MCF 10A (cell line): ENCODE measurements at regions not wholly inside any gene's neighbourhood (a gene's known extent, or its start where the extent isn't known, plus 50 kb on each side); places are given as distances from the start of the nearest gene placed in this dataset.
"Not testable (repeated sequence)": the region's sequence is repeated elsewhere in the genome, so short reads cannot be mapped to it uniquely, and the experiment has no call there.

Experiments
- BruUV-seq: library from RNA; stranded (reverse); fragments of 400-500 nt; replicated peaks from 2 replicates; lab custom pipeline; 2021; lab: Mats Ljungman, UMichigan
- CTCF ChIA-PET: fragments of 300-600 bp; sonication (Branson Sonifier 250); formaldehyde crosslinking; extraction: SDS; loops from one replicate; lab custom pipeline; 2021; ENCODE audit warnings: antibody characterized with exemption, inconsistent platforms; lab: Yijun Ruan, JAX
- POLR2A ChIA-PET: fragments of 300-600, 350-650 bp; sonication (Branson Sonifier 250); formaldehyde crosslinking; extraction: SDS; loops from one replicate; lab custom pipeline; 2020; ENCODE audit warnings: antibody characterized with exemption, inconsistent platforms; lab: Yijun Ruan, JAX
- DNase-seq: peaks from one replicate; pipeline ENCODE4 v3.0.0-alpha.2; 2018; ENCODE audit not compliant: unreplicated experiment
- H3K27ac Mint-ChIP-seq: one replicate; pipeline ENCODE4 v1.8.0; 2022; ENCODE audit warnings: mild to moderate bottlenecking, low read depth, mixed read lengths; ENCODE audit not compliant: unreplicated experiment
- H3K27me3 Mint-ChIP-seq: one replicate; pipeline ENCODE4 v1.8.0; 2022; ENCODE audit warnings: mixed read lengths; ENCODE audit not compliant: insufficient read depth, unreplicated experiment
- H3K36me3 Mint-ChIP-seq: one replicate; pipeline ENCODE4 v1.8.0; 2022; ENCODE audit warnings: mild to moderate bottlenecking, moderate library complexity, mixed read lengths; ENCODE audit not compliant: insufficient read depth, unreplicated experiment
- H3K4me1 Mint-ChIP-seq: one replicate; pipeline ENCODE4 v1.8.0; 2022; ENCODE audit warnings: mixed read lengths; ENCODE audit not compliant: insufficient read depth, unreplicated experiment
- H3K4me3 Mint-ChIP-seq: one replicate; pipeline ENCODE4 v1.8.0; 2022; ENCODE audit warnings: mild to moderate bottlenecking, moderate library complexity, mixed read lengths; ENCODE audit not compliant: unreplicated experiment
- H3K9me3 Mint-ChIP-seq: one replicate; pipeline ENCODE4 v1.8.0; 2022; ENCODE audit warnings: mixed read lengths; ENCODE audit not compliant: unreplicated experiment
- CTCF ChIP-seq: fragments of 200-600 bp; IDR thresholded peaks from one replicate; pipeline ENCODE4 v1.8.0; 2022; ENCODE audit warnings: antibody characterized with exemption, mild to moderate bottlenecking; ENCODE audit not compliant: unreplicated experiment
- intact Hi-C: fragments of 100-400 bp; cut with micrococcal nuclease; formaldehyde crosslinking; loops from 2 replicates; pipeline ENCODE4 v1.14.1; 2022

- no peak for TF ChIP-seq CTCF
- H3K4me1 Mint-ChIP-seq, result no peaks in the 10 kb centered on the region
- POLR2A ChIA-PET, result no interaction called here
- CTCF ChIA-PET, result interaction anchor here (1.2 to 1.7 kb wide), 2 partner anchors 9 to 441 kb away, joined by 3 to 6 read pairs; no protein-coding TSS in a partner anchor
- BruUV-seq, result no TSS peak
- intact Hi-C loops, result no loop called here
- H3K27me3 Mint-ChIP-seq, result peaks cover 30% of the 10 kb centered on the region
- H3K9me3 Mint-ChIP-seq, result no peaks in the 10 kb centered on the region
- no peak overlapping the region for H3K27ac Mint-ChIP-seq
- H3K36me3 Mint-ChIP-seq, result no peaks in the 10 kb centered on the region
- DNase-seq, result peak; percentile 20
- H3K4me3 Mint-ChIP-seq, result no peak overlapping the region
These were observed 211.8 kb upstream of the FOXK1 start for GRCh38 chr7:4470246-4470645.

- Mint-ChIP-seq H3K4me1 (no peaks in the 10 kb centered on the region), H3K9me3 (no peaks in the 10 kb centered on the region), H3K36me3 (no peaks in the 10 kb centered on the region), H3K4me3 (no peak overlapping the region), H3K27me3 (peaks cover 29% of the 10 kb centered on the region), H3K27ac (no peak overlapping the region)
- ChIA-PET CTCF (no interaction called here), POLR2A (interaction anchor here (0.7 kb wide), 1 partner anchor 17 kb away, joined by 3 read pairs; no protein-coding TSS in a partner anchor)
- no TSS peak for BruUV-seq
- no peak for DNase-seq
- intact Hi-C loops, result no loop called here
- no peak for TF ChIP-seq CTCF
These were observed 209.4 kb upstream of the FOXK1 start for GRCh38 chr7:4472728-4473127.

GRCh38 chr7:4479367-4480039, 202.6 kb upstream of the FOXK1 start:
- H3K9me3 Mint-ChIP-seq, result peaks cover 12% of the 10 kb centered on the region
- intact Hi-C loops, result loop anchor here (1.0 to 5.0 kb wide), 5 partner anchors 153 to 1172 kb away; no protein-coding TSS in a partner anchor
- no peak overlapping the region for H3K4me3 Mint-ChIP-seq

GRCh38 chr7:4480131-4480530, 202.0 kb upstream of the FOXK1 start:
- Mint-ChIP-seq H3K9me3 (peaks cover 17% of the 10 kb centered on the region), H3K27me3 (peaks cover 16% of the 10 kb centered on the region)
- DNase-seq, H3K4me1 Mint-ChIP-seq, POLR2A ChIA-PET, H3K27ac Mint-ChIP-seq, H3K36me3 Mint-ChIP-seq, H3K4me3 Mint-ChIP-seq, BruUV-seq: not testable (repeated sequence)
- intact Hi-C loops, result loop anchor here (2.0 kb wide), 1 partner anchor 153 kb away; no protein-coding TSS in a partner anchor
- CTCF ChIA-PET, result interaction anchor here (0.6 to 1.9 kb wide), 13 partner anchors 10 to 1616 kb away, joined by 3 to 19 read pairs (median 4); no protein-coding TSS in a partner anchor

More at GRCh38 chr7:4479367-4480039, 202.6 kb upstream of the FOXK1 start:
- no peak overlapping the region for H3K27ac Mint-ChIP-seq
- POLR2A ChIA-PET, result no interaction called here
- no TSS peak for BruUV-seq
- DNase-seq, result peak; percentile 72
- no peaks in the 10 kb centered on the region for H3K36me3 Mint-ChIP-seq
- peaks cover 16% of the 10 kb centered on the region for H3K27me3 Mint-ChIP-seq
- H3K4me1 Mint-ChIP-seq, result no peaks in the 10 kb centered on the region
- TF ChIP-seq CTCF, result peak; percentile 60
- CTCF ChIA-PET, result interaction anchor here (0.5 to 1.9 kb wide), 23 partner anchors 10 to 1615 kb away, joined by 3 to 19 read pairs (median 4); no protein-coding TSS in a partner anchor
